GM18499 (cell line): ENCODE measurements at regions not wholly inside any gene's neighbourhood (a gene's known extent, or its start where the extent isn't known, plus 50 kb on each side); places are given as distances from the start of the nearest gene placed in this dataset.
"Not testable (repeated sequence)": the region's sequence is repeated elsewhere in the genome, so short reads cannot be mapped to it uniquely, and the experiment has no call there.

Experiments
- ATAC-seq: cut with Tn5 transposase; IDR thresholded peaks from one replicate; pipeline ENCODE4 v1.9.1; 2021; ENCODE audit warnings: moderate number of reproducible peaks; ENCODE audit not compliant: insufficient read depth, unreplicated experiment

- no peak for ATAC-seq
These were observed 533.9 kb upstream of the NUDT12 start for GRCh38 chr5:104096451-104096850.

- no peak for ATAC-seq
These were observed 532.9 kb upstream of the NUDT12 start for GRCh38 chr5:104095527-104095926.

GRCh38 chr5:104088876-104089778, 526.5 kb upstream of the NUDT12 start:
- no peak for ATAC-seq

GRCh38 chr5:104084896-104085295, 522.3 kb upstream of the NUDT12 start:
- ATAC-seq, result no peak

GRCh38 chr5:104082754-104083153, 520.2 kb upstream of the NUDT12 start:
- no peak for ATAC-seq

GRCh38 chr5:104081232-104081631, 518.6 kb upstream of the NUDT12 start:
- no peak for ATAC-seq

GRCh38 chr5:104080646-104081175, 518.1 kb upstream of the NUDT12 start:
- ATAC-seq, result no peak

GRCh38 chr5:104079861-104080645, 517.5 kb upstream of the NUDT12 start:
- not testable (repeated sequence) for ATAC-seq

- no peak for ATAC-seq
These were observed 509.3 kb upstream of the NUDT12 start for GRCh38 chr5:104071887-104072286.

GRCh38 chr5:104062621-104063377, 500.2 kb upstream of the NUDT12 start:
- no peak for ATAC-seq

GRCh38 chr5:104061707-104062106, 499.1 kb upstream of the NUDT12 start:
- ATAC-seq, result no peak

GRCh38 chr5:104053353-104053649, 490.7 kb upstream of the NUDT12 start:
- no peak for ATAC-seq

- ATAC-seq, result no peak
These were observed 490.2 kb upstream of the NUDT12 start for GRCh38 chr5:104052558-104053352.

- ATAC-seq, result no peak
These were observed 487.8 kb upstream of the NUDT12 start for GRCh38 chr5:104050436-104050835.

- no peak for ATAC-seq
These were observed 487.2 kb upstream of the NUDT12 start for GRCh38 chr5:104049752-104050151.

- no peak for ATAC-seq
These were observed 485.6 kb upstream of the NUDT12 start for GRCh38 chr5:104048231-104048630.

- ATAC-seq, result no peak
These were observed 483.4 kb upstream of the NUDT12 start for GRCh38 chr5:104045987-104046386.

- ATAC-seq, result not testable (repeated sequence)
These were observed 477.3 kb upstream of the NUDT12 start for GRCh38 chr5:104039871-104040270.

GRCh38 chr5:104037136-104037535, 474.5 kb upstream of the NUDT12 start:
- ATAC-seq, result not testable (repeated sequence)

GRCh38 chr5:104033186-104033585, 470.6 kb upstream of the NUDT12 start:
- ATAC-seq, result not testable (repeated sequence)
